ENCODE measurements at regions not wholly inside any gene's neighbourhood (a gene's known extent, or its start where the extent isn't known, plus 50 kb on each side); places are given as distances from the start of the nearest gene placed in this dataset.

DNA sequence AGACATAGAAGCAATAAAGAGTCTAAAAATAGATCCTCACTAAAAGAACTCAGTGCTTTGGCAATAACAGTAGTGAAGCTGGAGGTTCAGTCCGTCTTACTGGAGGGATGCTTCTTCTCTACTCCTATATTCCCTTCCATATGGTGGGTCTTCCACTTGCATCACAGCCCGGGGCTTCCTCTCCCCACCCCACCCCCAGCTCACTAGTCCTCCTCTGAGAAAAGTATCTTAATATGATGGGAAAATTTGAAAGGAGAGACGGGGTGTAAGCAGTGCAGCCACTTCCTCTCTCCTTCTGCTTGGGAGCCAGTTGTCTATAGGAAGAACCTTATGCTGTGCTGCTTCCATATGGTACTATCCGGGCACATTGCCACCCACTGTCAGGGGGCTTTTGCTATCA lies 57.2 kb upstream of the SPOPL start:
- Histone ChIP-seq H3K9me3 (no peaks in the 10 kb centered on the region), H3K36me3 (no peaks in the 10 kb centered on the region), H3K4me1 (no peaks in the 10 kb centered on the region), H3K27me3 (no peaks in the 10 kb centered on the region), H3K27ac (peak overlapping the region; percentile 20 to 43), H3K4me3 (no peak overlapping the region)
- no peak for TF ChIP-seq POLR2A (IDR thresholded peaks at IDR 0.05)
- TF ChIP-seq, protein P1, sequence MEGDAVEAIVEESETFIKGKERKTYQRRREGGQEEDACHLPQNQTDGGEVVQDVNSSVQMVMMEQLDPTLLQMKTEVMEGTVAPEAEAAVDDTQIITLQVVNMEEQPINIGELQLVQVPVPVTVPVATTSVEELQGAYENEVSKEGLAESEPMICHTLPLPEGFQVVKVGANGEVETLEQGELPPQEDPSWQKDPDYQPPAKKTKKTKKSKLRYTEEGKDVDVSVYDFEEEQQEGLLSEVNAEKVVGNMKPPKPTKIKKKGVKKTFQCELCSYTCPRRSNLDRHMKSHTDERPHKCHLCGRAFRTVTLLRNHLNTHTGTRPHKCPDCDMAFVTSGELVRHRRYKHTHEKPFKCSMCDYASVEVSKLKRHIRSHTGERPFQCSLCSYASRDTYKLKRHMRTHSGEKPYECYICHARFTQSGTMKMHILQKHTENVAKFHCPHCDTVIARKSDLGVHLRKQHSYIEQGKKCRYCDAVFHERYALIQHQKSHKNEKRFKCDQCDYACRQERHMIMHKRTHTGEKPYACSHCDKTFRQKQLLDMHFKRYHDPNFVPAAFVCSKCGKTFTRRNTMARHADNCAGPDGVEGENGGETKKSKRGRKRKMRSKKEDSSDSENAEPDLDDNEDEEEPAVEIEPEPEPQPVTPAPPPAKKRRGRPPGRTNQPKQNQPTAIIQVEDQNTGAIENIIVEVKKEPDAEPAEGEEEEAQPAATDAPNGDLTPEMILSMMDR (IDR thresholded peaks at IDR 0.05): no peak
- no peak for DNase-seq
- intact Hi-C loops (cut with DNase I; ENCODE audit: low total_unique reads): no loop called here

DNA sequence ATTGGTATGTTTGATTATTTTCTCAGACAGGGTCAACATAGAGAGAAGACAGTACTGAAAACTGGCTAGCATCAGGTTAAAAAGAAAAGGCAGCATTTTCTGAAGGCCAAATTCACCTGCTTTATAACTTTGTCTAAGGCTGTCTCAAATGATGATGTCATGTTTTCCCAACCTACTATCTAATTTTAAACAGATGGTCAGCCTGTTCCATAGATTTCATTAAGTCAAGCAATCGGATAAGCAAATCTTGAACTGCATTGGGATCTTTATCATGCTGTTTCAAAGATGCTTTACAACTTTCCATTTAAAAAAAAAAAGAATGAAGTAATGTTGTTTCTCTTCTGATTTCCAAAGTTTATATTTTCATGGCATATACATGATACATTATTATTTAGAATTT lies 56.3 kb upstream of the SPOPL start:
- Histone ChIP-seq H3K4me3 (no peak overlapping the region), H3K4me1 (no peaks in the 10 kb centered on the region), H3K36me3 (no peaks in the 10 kb centered on the region), H3K27ac (peak overlapping the region; percentile 20 to 43), H3K9me3 (no peaks in the 10 kb centered on the region), H3K27me3 (no peaks in the 10 kb centered on the region)
- intact Hi-C loops (cut with DNase I; ENCODE audit: low total_unique reads): no loop called here
- no peak for DNase-seq
- TF ChIP-seq POLR2A (IDR thresholded peaks at IDR 0.05): no peak

DNA sequence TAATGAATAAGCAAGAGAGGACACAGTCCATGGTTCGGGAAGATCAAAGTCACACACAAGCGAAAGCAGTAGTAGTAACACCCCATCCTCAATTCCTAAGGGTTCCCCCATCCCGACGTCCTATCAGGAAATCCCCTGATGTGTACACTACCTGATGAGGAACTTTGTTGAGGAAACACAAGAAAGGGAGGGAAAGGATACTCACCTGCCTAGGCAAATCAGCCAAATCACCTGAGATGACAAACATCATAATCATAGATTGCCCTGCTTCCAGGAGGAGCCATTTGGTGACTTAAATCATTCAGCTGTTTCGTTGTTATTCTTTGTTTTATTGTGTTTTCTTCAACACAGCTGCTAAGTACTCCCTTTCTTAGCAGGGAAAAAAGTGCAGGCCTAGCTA lies 55.5 kb upstream of the SPOPL start:
- no peaks in the 10 kb centered on the region for H3K27me3 ChIP-seq
- no peaks in the 10 kb centered on the region for H3K4me1 ChIP-seq
- TF ChIP-seq POLR2A (IDR thresholded peaks at IDR 0.05): no peak
- TF ChIP-seq, protein P1 (IDR thresholded peaks at IDR 0.05): no peak
- H3K27ac ChIP-seq: peak overlapping the region; percentile 20 to 45
- no peak overlapping the region for H3K4me3 ChIP-seq
- no peak for DNase-seq
- no peaks in the 10 kb centered on the region for H3K36me3 ChIP-seq
- intact Hi-C loops (cut with DNase I; ENCODE audit: low total_unique reads): no loop called here
- no peaks in the 10 kb centered on the region for H3K9me3 ChIP-seq

DNA sequence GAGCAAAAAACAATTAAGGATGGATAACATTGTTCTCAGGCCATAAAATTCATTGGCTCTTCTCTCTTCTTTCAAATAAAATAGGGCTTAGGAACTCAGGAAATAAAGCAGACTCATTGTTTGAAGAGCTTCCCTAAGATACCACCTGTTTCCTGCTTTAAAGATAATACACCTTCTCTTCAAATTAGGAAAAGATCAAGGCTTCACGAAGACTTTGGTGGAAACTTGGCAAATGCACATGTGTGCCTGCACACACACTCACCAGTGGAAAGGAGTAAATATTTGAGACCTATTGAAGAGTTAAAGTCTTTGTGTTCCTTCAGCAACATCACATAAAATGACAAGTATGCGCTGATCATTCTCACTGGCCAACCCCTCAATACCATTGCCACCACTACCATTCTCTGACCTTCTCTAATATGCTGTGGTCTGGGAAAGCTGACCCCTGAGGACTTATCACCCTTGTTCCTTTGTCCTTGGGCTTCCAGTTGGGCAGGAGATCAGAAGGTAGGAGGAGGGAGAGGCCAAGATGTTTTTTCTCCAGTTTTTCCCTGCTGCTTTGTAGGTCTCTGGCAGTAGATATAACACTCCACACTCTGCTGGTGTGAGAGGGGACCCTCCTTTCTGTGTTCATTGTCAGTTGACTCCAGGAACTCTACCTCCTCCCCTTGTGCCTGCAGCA lies 53.5 kb upstream of the SPOPL start:
- no peaks in the 10 kb centered on the region for H3K4me1 ChIP-seq
- intact Hi-C loops (cut with DNase I; ENCODE audit: low total_unique reads): no loop called here
- no peak overlapping the region for H3K27ac ChIP-seq
- no peaks in the 10 kb centered on the region for H3K27me3 ChIP-seq
- no peak overlapping the region for H3K4me3 ChIP-seq
- no peak for DNase-seq
- no peak for TF ChIP-seq POLR2A (IDR thresholded peaks at IDR 0.05)
- TF ChIP-seq, protein P1 (IDR thresholded peaks at IDR 0.05): no peak
- H3K36me3 ChIP-seq: no peaks in the 10 kb centered on the region
- H3K9me3 ChIP-seq: no peaks in the 10 kb centered on the region

Data from uterus (tissue), 3 donors.